ENCODE measurements at regions not wholly inside any gene's neighbourhood (a gene's known extent, or its start where the extent isn't known, plus 50 kb on each side); places are given as distances from the start of the nearest gene placed in this dataset.
A peak's percentile ranks its signal among the peaks of the same experiment; 100 is the strongest.

GRCh38 chr13:72637561-72637960, 89.9 kb downstream of the MZT1 start (continued):
- no peak for TF ChIP-seq ZNF264 (CRISPR knock-in tag; IDR thresholded peaks at IDR 0.05)
- TF ChIP-seq GLI4 (CRISPR knock-in tag; IDR thresholded peaks at IDR 0.05; ENCODE audit: borderline replicate concordance) = no peak
- no peak for TF ChIP-seq ZNF329 (CRISPR knock-in tag; IDR thresholded peaks at IDR 0.05; ENCODE audit: low read depth)
- no peak for TF ChIP-seq ZNF460 (CRISPR knock-in tag; IDR thresholded peaks at IDR 0.05; ENCODE audit: borderline replicate concordance)
- no peak for TF ChIP-seq ZNF530 (CRISPR knock-in tag; IDR thresholded peaks at IDR 0.05; ENCODE audit: low read depth)
- TF ChIP-seq MBD4 (IDR thresholded peaks at IDR 0.05; ENCODE audit: borderline replicate concordance, low read length) = no peak
- TF ChIP-seq ZC3H13 (CRISPR knock-in tag; IDR thresholded peaks at IDR 0.05) = no peak
- TF ChIP-seq CCDC6 (CRISPR knock-in tag; IDR thresholded peaks at IDR 0.05) = no peak

- Histone ChIP-seq H3K9ac (ENCODE audit: insufficient read depth, low read depth, low read length) (no peak overlapping the region), H3K27me3 (ENCODE audit: control insufficient read depth in 1 of 2, insufficient read depth in 2 of 2, low read length in 2 of 2) (no peaks in the 10 kb centered on the region; a peak in 1 of 5 replicates), H3K4me2 (ENCODE audit: low read depth, low read length) (no peak overlapping the region), H2AFZ (ENCODE audit: low read length) (no peak overlapping the region), H3K4me1 (ENCODE audit: insufficient read depth, low read length) (no peaks in the 10 kb centered on the region), H3K27ac (ENCODE audit: extremely low read length, insufficient read depth, low read length) (no peak overlapping the region), H3K79me2 (ENCODE audit: insufficient read depth, low read length) (no peaks in the 10 kb centered on the region), H4K20me1 (ENCODE audit: insufficient read depth, low read length) (no peaks in the 10 kb centered on the region), H3K4me3 (replicated peaks in 1 of 3; ENCODE audit: insufficient read depth in 1 of 3, low read depth in 2 of 3, low read length in 3 of 3) (no peak overlapping the region), H3K36me3 (replicated peaks in 1 of 2; ENCODE audit: control insufficient read depth in 1 of 2, insufficient read depth in 2 of 2, low read length in 2 of 2) (no peaks in the 10 kb centered on the region), H3K9me3 (ENCODE audit: low read length) (no peaks in the 10 kb centered on the region)
- intact Hi-C loops (cut with micrococcal nuclease; ENCODE audit: unreplicated experiment) = no loop called here
- in situ Hi-C loops (cut with HindIII; ENCODE audit: extremely low pct_ligation_motif_present, low pct_unique_long_range_greater_than_20kb) = no loop called here
- 0% methylated on average over 1 of the region's 1 CpG for WGBS (ENCODE audit: low lambda C conversion rate)
- ATAC-seq (no peak), FAIRE-seq (no peak), DNase-seq (ENCODE audit: low spot score) (no peak)
- no TSS peak for BruUV-seq (replicated peaks)
- TF ChIP-seq ZNF503 (CRISPR knock-in tag; IDR thresholded peaks at IDR 0.05) (no peak), MAFK (conservative IDR thresholded peaks at IDR 0.05 in 1 of 2, IDR thresholded peaks at IDR 0.05 in 1 of 2; ENCODE audit: low read length in 2 of 2) (peak; percentile 69 to 80), EZH2 (conservative IDR thresholded peaks at IDR 0.05; ENCODE audit: low read depth, low read length) (no peak), ZNF264 (CRISPR knock-in tag; IDR thresholded peaks at IDR 0.05) (no peak), HOXA7 (CRISPR knock-in tag; IDR thresholded peaks at IDR 0.05) (no peak), POLR2A (IDR thresholded peaks at IDR 0.05; ENCODE audit: insufficient read depth in 1 of 2, low read depth in 2 of 2, low read length in 2 of 2) (no peak), ZNF660 (CRISPR knock-in tag; IDR thresholded peaks at IDR 0.05; ENCODE audit: borderline replicate concordance, low read depth) (no peak), MAFF (IDR thresholded peaks at IDR 0.05; ENCODE audit: low read depth, low read length) (peak; percentile 69), TSC22D2 (CRISPR knock-in tag; IDR thresholded peaks at IDR 0.05; ENCODE audit: borderline replicate concordance) (no peak)
- CTCF ChIA-PET (ENCODE audit: low intra/inter-chr PET ratio, low total read pairs) = no interaction called here
- POLR2A ChIA-PET = no interaction called here
Measured at GRCh38 chr13:72634859-72635258, 92.6 kb downstream of the MZT1 start.
